HepG2 (cell line): ENCODE measurements at regions not wholly inside any gene's neighbourhood (a gene's known extent, or its start where the extent isn't known, plus 50 kb on each side); places are given as distances from the start of the nearest gene placed in this dataset.

Experiments
- AHR ChIP-seq: IDR thresholded peaks from 2 replicates; pipeline ENCODE4 v1.6.1; 2018; ENCODE audit warnings: missing genetic modification reagents, missing compliant biosample characterization
- ESRRA ChIP-seq: sonication (generic); formaldehyde crosslinking; IDR thresholded peaks from 2 replicates; pipeline ENCODE4 v1.5.1; 2020; ENCODE audit warnings: mild to moderate bottlenecking, low read depth, missing genetic modification reagents
- HCFC1 ChIP-seq: fragments of 150-350 bp; IDR thresholded peaks from 2 replicates; pipeline ENCODE4 v1.6.1; 2014; ENCODE audit warnings: low read depth, low read length
- HNF4G ChIP-seq, 2 experiments: sonication (generic) in 1 of 2; formaldehyde crosslinking in 1 of 2; IDR thresholded peaks; 2 replicates each; pipeline versions ENCODE4 v1.4.0 to v1.6.1; 2011 to 2020; ENCODE audit warnings: borderline replicate concordance in 2 of 2, low read depth in 2 of 2, mild to moderate bottlenecking in 2 of 2, low read length in 1 of 2, missing genetic modification reagents in 1 of 2, moderate library complexity in 1 of 2
- KLF13 ChIP-seq: sonication (generic); formaldehyde crosslinking; IDR thresholded peaks from 2 replicates; pipeline ENCODE4 v1.4.0; 2020; ENCODE audit warnings: mild to moderate bottlenecking, missing genetic modification reagents
- MAFG ChIP-seq: sonication (generic); formaldehyde crosslinking; IDR thresholded peaks from 2 replicates; pipeline ENCODE4 v1.5.1; 2020; ENCODE audit warnings: mild to moderate bottlenecking, missing genetic modification reagents
- MEF2D ChIP-seq: sonication (generic); formaldehyde crosslinking; IDR thresholded peaks from 2 replicates; pipeline ENCODE4 v1.5.1; 2020; ENCODE audit warnings: mild to moderate bottlenecking, missing genetic modification reagents
- PRPF4 ChIP-seq: fragments of 200-400 bp; formaldehyde crosslinking; IDR thresholded peaks from 2 replicates; pipeline ENCODE4 v1.6.1; 2016; ENCODE audit warnings: low read length, low read depth; ENCODE audit not compliant: poor library complexity, severe bottlenecking
- SMAD3 ChIP-seq: sonication (generic); formaldehyde crosslinking; IDR thresholded peaks from 2 replicates; pipeline ENCODE4 v1.4.0; 2020; ENCODE audit warnings: missing genetic modification reagents
- SP2 ChIP-seq: sonication (generic); formaldehyde crosslinking; IDR thresholded peaks from 2 replicates; pipeline ENCODE4 v1.5.1; 2020; ENCODE audit warnings: mild to moderate bottlenecking, missing genetic modification reagents
- TP53 ChIP-seq: sonication (generic); formaldehyde crosslinking; conservative IDR thresholded peaks from 2 replicates; pipeline ENCODE4 v1.4.0; 2020; ENCODE audit warnings: missing genetic modification reagents
- YEATS4 ChIP-seq: sonication (generic); formaldehyde crosslinking; IDR thresholded peaks from 2 replicates; pipeline ENCODE4 v1.4.0; 2020; ENCODE audit warnings: missing genetic modification reagents, borderline replicate concordance
- ZBTB38 ChIP-seq: sonication (generic); formaldehyde crosslinking; IDR thresholded peaks from 2 replicates; pipeline ENCODE4 v1.5.1; 2020; ENCODE audit warnings: mild to moderate bottlenecking, missing genetic modification reagents
- ZNF263 ChIP-seq: sonication (generic); formaldehyde crosslinking; IDR thresholded peaks from 2 replicates; pipeline ENCODE4 v1.4.0; 2020; ENCODE audit warnings: missing genetic modification reagents
- ZNF275 ChIP-seq: sonication (generic); formaldehyde crosslinking; IDR thresholded peaks from 2 replicates; pipeline ENCODE4 v1.8.0; 2022; ENCODE audit warnings: missing genetic modification reagents, mild to moderate bottlenecking, inconsistent platforms, borderline replicate concordance
- ZNF451 ChIP-seq: sonication (generic); formaldehyde crosslinking; IDR thresholded peaks from 2 replicates; pipeline ENCODE4 v1.5.0; 2020; ENCODE audit warnings: mild to moderate bottlenecking, missing genetic modification reagents
- ZNF589 ChIP-seq: sonication (generic); formaldehyde crosslinking; conservative IDR thresholded peaks from 2 replicates; pipeline ENCODE4 v1.8.0; 2022; ENCODE audit warnings: mild to moderate bottlenecking, moderate library complexity, missing genetic modification reagents
- TF ChIP-seq, protein P1 (sequence below): sonication (generic); formaldehyde crosslinking; IDR thresholded peaks from 2 replicates; pipeline ENCODE4 v1.4.0; 2020; ENCODE audit warnings: missing genetic modification reagents
- TF ChIP-seq, protein P2 (sequence below): sonication (generic); formaldehyde crosslinking; IDR thresholded peaks from 2 replicates; pipeline ENCODE4 v1.8.1; 2023; ENCODE audit warnings: mild to moderate bottlenecking, moderate library complexity, missing genetic modification reagents
- TF ChIP-seq, protein P3 (sequence below): sonication (generic); formaldehyde crosslinking; IDR thresholded peaks from 2 replicates; pipeline ENCODE4 v1.4.0; 2020; ENCODE audit warnings: low read depth, missing genetic modification reagents
- TF ChIP-seq, protein P4 (sequence below): sonication (generic); formaldehyde crosslinking; conservative IDR thresholded peaks from 2 replicates; pipeline ENCODE4 v1.8.0; 2022; ENCODE audit warnings: low read depth, missing genetic modification reagents

GRCh38 chr1:67552336-67552759 is 122.1 kb upstream of the SERBP1 start (continued):
- no peak for TF ChIP-seq ZNF275 (CRISPR knock-in tag)
- peak; percentile 74 for TF ChIP-seq MAFG (CRISPR knock-in tag)
- TF ChIP-seq TP53 (CRISPR knock-in tag) = no peak
- TF ChIP-seq KLF13 (CRISPR knock-in tag) = no peak
- peak; percentile 46; the same call in 1 of the 2 replicates for TF ChIP-seq ESRRA (CRISPR knock-in tag)
- TF ChIP-seq ZNF263 (CRISPR knock-in tag) = 0 out of 2 replicates have a peak, but pooled peaks have one; percentile 27
- no peak for TF ChIP-seq HNF4G (IDR thresholded peaks at IDR 0.05; ENCODE audit: borderline replicate concordance, low read depth, low read length)
- peak; percentile 37; the same call in 1 of the 2 replicates for TF ChIP-seq HNF4G (CRISPR knock-in tag; IDR thresholded peaks at IDR 0.05; ENCODE audit: borderline replicate concordance, low read depth)
- 0 out of 2 replicates have a peak, but pooled peaks have one; percentile 19 for TF ChIP-seq YEATS4 (CRISPR knock-in tag)
- TF ChIP-seq AHR (CRISPR knock-in tag) = 0 out of 2 replicates have a peak, but pooled peaks have one; percentile 22
- TF ChIP-seq ZNF589 = no peak
- TF ChIP-seq, protein P1, sequence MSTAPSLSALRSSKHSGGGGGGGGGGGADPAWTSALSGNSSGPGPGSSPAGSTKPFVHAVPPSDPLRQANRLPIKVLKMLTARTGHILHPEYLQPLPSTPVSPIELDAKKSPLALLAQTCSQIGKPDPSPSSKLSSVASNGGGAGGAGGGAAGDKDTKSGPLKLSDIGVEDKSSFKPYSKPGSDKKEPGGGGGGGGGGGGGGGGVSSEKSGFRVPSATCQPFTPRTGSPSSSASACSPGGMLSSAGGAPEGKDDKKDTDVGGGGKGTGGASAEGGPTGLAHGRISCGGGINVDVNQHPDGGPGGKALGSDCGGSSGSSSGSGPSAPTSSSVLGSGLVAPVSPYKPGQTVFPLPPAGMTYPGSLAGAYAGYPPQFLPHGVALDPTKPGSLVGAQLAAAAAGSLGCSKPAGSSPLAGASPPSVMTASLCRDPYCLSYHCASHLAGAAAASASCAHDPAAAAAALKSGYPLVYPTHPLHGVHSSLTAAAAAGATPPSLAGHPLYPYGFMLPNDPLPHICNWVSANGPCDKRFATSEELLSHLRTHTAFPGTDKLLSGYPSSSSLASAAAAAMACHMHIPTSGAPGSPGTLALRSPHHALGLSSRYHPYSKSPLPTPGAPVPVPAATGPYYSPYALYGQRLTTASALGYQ (CRISPR knock-in tag) = no peak; the same call in 1 of the 2 replicates
- TF ChIP-seq, protein P2, sequence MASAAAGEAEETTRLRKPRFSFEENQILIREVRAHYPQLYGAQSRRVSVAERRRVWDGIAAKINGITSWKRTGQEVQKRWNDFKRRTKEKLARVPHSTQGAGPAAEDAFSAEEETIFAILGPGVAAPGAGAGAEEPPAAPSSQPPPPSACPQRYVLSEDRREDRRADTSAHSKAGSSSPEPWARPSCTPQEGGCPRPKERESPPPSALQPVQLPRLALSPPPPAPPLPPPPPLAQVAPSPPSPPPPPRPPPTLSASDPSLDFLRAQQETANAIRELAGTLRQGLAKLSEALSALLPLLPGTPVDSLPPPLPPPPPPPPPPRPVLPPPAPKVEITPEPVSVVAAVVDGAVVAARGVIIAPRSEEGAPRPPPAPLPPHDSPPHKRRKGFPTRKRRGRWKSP = 0 out of 2 replicates have a peak, but pooled peaks have one; percentile 57
- TF ChIP-seq ZNF451 (CRISPR knock-in tag) = 0 out of 2 replicates have a peak, but pooled peaks have one; percentile 53
- no peak for TF ChIP-seq HCFC1
- no peak for TF ChIP-seq PRPF4
- TF ChIP-seq MEF2D = peak; percentile 82; the same call in 1 of the 2 replicates
- TF ChIP-seq SP2 = no peak
- peak; percentile 41; the same call in 1 of the 2 replicates for TF ChIP-seq ZBTB38 (CRISPR knock-in tag)
- TF ChIP-seq, protein P3, sequence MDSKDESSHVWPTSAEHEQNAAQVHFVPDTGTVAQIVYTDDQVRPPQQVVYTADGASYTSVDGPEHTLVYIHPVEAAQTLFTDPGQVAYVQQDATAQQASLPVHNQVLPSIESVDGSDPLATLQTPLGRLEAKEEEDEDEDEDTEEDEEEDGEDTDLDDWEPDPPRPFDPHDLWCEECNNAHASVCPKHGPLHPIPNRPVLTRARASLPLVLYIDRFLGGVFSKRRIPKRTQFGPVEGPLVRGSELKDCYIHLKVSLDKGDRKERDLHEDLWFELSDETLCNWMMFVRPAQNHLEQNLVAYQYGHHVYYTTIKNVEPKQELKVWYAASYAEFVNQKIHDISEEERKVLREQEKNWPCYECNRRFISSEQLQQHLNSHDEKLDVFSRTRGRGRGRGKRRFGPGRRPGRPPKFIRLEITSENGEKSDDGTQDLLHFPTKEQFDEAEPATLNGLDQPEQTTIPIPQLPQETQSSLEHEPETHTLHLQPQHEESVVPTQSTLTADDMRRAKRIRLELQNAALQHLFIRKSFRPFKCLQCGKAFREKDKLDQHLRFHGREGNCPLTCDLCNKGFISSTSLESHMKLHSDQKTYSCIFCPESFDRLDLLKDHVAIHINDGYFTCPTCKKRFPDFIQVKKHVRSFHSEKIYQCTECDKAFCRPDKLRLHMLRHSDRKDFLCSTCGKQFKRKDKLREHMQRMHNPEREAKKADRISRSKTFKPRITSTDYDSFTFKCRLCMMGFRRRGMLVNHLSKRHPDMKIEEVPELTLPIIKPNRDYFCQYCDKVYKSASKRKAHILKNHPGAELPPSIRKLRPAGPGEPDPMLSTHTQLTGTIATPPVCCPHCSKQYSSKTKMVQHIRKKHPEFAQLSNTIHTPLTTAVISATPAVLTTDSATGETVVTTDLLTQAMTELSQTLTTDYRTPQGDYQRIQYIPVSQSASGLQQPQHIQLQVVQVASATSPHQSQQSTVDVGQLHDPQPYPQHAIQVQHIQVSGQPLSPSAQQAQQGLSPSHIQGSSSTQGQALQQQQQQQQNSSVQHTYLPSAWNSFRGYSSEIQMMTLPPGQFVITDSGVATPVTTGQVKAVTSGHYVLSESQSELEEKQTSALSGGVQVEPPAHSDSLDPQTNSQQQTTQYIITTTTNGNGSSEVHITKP = peak; percentile 79
- no peak for TF ChIP-seq SMAD3 (CRISPR knock-in tag)
- TF ChIP-seq, protein P4, sequence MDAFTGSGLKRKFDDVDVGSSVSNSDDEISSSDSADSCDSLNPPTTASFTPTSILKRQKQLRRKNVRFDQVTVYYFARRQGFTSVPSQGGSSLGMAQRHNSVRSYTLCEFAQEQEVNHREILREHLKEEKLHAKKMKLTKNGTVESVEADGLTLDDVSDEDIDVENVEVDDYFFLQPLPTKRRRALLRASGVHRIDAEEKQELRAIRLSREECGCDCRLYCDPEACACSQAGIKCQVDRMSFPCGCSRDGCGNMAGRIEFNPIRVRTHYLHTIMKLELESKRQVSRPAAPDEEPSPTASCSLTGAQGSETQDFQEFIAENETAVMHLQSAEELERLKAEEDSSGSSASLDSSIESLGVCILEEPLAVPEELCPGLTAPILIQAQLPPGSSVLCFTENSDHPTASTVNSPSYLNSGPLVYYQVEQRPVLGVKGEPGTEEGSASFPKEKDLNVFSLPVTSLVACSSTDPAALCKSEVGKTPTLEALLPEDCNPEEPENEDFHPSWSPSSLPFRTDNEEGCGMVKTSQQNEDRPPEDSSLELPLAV (CRISPR knock-in tag) = no peak
